PC-3 (cell line): ENCODE measurements at regions not wholly inside any gene's neighbourhood (a gene's known extent, or its start where the extent isn't known, plus 50 kb on each side); places are given as distances from the start of the nearest gene placed in this dataset.

Experiments used
- ATAC-seq: fragments of 200-7000 bp; cut with Tn5 transposase; 2 replicates; pipeline ENCODE4 v1.9.1; 2020; ENCODE audit warnings: mild to moderate bottlenecking, moderate library complexity
- BruUV-seq: library from RNA; stranded (reverse); fragments of 400-500 nt; replicated peaks from 2 replicates; lab custom pipeline; 2021; lab: Mats Ljungman, UMichigan
- CTCF ChIA-PET: fragments of 300-600 bp; sonication (Branson Sonifier 250); formaldehyde crosslinking; loops from one replicate; lab custom pipeline; 2022; ENCODE audit warnings: antibody characterized with exemption; lab: Charles Lee
- POLR2A ChIA-PET: fragments of 300-600 bp; sonication (Branson Sonifier 250); formaldehyde crosslinking; loops from one replicate; lab custom pipeline; 2022; ENCODE audit warnings: antibody characterized with exemption; ENCODE audit not compliant: unreplicated experiment; lab: Charles Lee
- DNase-seq: peaks from one replicate; pipeline ENCODE4 v3.0.0-alpha.2; 2015
- H2AFZ ChIP-seq: fragments of 300-600 bp; sonication (generic); 2 replicates; pipeline ENCODE4 v1.6.0; 2016; ENCODE audit warnings: antibody characterized with exemption, low read length
- H3F3A ChIP-seq: fragments of 300-600 bp; sonication (generic); one replicate; pipeline ENCODE4 v1.6.0; 2017; ENCODE audit warnings: antibody characterized with exemption, low read length, control low read depth, mild to moderate bottlenecking; ENCODE audit not compliant: unreplicated experiment
- H3K27ac ChIP-seq: fragments of 300-600 bp; sonication (generic); 2 replicates; pipeline ENCODE4 v1.5.1; 2016; ENCODE audit warnings: mild to moderate bottlenecking, low read length
- H3K27me3 ChIP-seq: fragments of 300-600 bp; sonication (generic); 2 replicates; pipeline ENCODE4 v1.6.1; 2016; ENCODE audit warnings: low read length, mixed read lengths
- H3K36me3 ChIP-seq: fragments of 300-600 bp; sonication (generic); 2 replicates; pipeline ENCODE4 v1.6.1; 2016; ENCODE audit warnings: low read depth, mixed run types, low read length, mixed read lengths
- H3K4me1 ChIP-seq: fragments of 300-600 bp; sonication (generic); 2 replicates; pipeline ENCODE4 v1.5.1; 2016; ENCODE audit warnings: low read length; ENCODE audit not compliant: insufficient read depth
- H3K4me2 ChIP-seq: fragments of 300-600 bp; sonication (generic); 2 replicates; pipeline ENCODE4 v1.6.0; 2016; ENCODE audit warnings: low read length
- H3K4me3 ChIP-seq: fragments of 300-600 bp; sonication (generic); 2 replicates; pipeline ENCODE4 v1.5.1; 2016; ENCODE audit warnings: mild to moderate bottlenecking, low read length, mixed read lengths
- H3K79me2 ChIP-seq: fragments of 300-600 bp; sonication (generic); 2 replicates; pipeline ENCODE4 v1.6.1; 2017; ENCODE audit warnings: low read length, mixed read lengths
- H3K9ac ChIP-seq: fragments of 300-600 bp; sonication (generic); 2 replicates; pipeline ENCODE4 v1.6.0; 2016; ENCODE audit warnings: mild to moderate bottlenecking, low read length
- H3K9me2 ChIP-seq: fragments of 300-600 bp; sonication (generic); replicated peaks from 2 replicates; pipeline ENCODE4 v1.6.1; 2016; ENCODE audit warnings: mixed run types, low read length, mixed read lengths
- H3K9me3 ChIP-seq: fragments of 300-600 bp; sonication (generic); 2 replicates; pipeline ENCODE4 v1.6.1; 2016; ENCODE audit warnings: low read length, mixed read lengths
- H4K20me1 ChIP-seq: fragments of 300-600 bp; sonication (generic); 2 replicates; pipeline ENCODE4 v1.6.1; 2016; ENCODE audit warnings: low read length, mixed read lengths
- EZH2 ChIP-seq: fragments of 300-600 bp; sonication (generic); IDR thresholded peaks from one replicate; pipeline ENCODE4 v1.6.1; 2017; ENCODE audit warnings: antibody characterized with exemption, mild to moderate bottlenecking, low read length; ENCODE audit not compliant: unreplicated experiment
- EZH2phosphoT487 ChIP-seq: fragments of 300-600 bp; sonication (generic); IDR thresholded peaks from 2 replicates; pipeline ENCODE4 v1.6.1; 2018; ENCODE audit warnings: mild to moderate bottlenecking, antibody characterized with exemption, low read length, borderline replicate concordance
- intact Hi-C: fragments of 100-400 bp; cut with micrococcal nuclease; formaldehyde crosslinking; loops from 2 replicates; pipeline ENCODE4 v1.9.0; 2023
- TF ChIP-seq, protein P1 (sequence below): fragments of 300-600 bp; sonication (generic); conservative IDR thresholded peaks from 2 replicates; pipeline ENCODE4 v1.5.1; 2017; ENCODE audit warnings: antibody characterized with exemption, low read depth, mild to moderate bottlenecking, low read length

DNA sequence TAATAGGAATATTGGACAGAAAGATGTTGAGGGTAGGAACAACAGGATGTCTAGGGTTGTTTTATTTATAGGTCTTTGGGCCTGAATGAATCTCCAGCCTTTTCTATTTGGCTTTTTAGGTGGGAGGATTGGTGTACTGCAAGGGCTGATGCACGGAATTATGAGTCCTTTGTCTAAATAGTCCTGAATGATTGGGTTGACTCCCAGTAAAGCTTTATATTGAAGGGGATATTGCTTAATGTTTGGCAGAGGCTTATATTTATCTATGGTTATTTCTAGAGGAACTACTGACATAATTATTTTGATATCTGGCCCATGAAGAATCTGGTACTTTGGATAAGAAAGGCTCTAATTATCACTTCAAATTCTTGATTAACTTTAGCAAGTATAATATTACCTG, 253.6 kb upstream of the AVPR1A start:
- intact Hi-C loops = no loop called here
- CTCF ChIA-PET = no interaction called here
- no peaks in the 10 kb centered on the region for H4K20me1 ChIP-seq
- H2AFZ ChIP-seq = no peak overlapping the region
- no peaks in the 10 kb centered on the region for H3K36me3 ChIP-seq
- no peaks in the 10 kb centered on the region; the same call in 1 of the 2 replicates for H3K4me1 ChIP-seq
- DNase-seq = no peak
- peaks cover 7% of the 10 kb centered on the region; the same call in 1 of the 2 replicates for H3K9me3 ChIP-seq
- ATAC-seq = no peak
- no peak for TF ChIP-seq EZH2
- TF ChIP-seq, protein P1, sequence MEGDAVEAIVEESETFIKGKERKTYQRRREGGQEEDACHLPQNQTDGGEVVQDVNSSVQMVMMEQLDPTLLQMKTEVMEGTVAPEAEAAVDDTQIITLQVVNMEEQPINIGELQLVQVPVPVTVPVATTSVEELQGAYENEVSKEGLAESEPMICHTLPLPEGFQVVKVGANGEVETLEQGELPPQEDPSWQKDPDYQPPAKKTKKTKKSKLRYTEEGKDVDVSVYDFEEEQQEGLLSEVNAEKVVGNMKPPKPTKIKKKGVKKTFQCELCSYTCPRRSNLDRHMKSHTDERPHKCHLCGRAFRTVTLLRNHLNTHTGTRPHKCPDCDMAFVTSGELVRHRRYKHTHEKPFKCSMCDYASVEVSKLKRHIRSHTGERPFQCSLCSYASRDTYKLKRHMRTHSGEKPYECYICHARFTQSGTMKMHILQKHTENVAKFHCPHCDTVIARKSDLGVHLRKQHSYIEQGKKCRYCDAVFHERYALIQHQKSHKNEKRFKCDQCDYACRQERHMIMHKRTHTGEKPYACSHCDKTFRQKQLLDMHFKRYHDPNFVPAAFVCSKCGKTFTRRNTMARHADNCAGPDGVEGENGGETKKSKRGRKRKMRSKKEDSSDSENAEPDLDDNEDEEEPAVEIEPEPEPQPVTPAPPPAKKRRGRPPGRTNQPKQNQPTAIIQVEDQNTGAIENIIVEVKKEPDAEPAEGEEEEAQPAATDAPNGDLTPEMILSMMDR = no peak
- no peak for TF ChIP-seq EZH2phosphoT487
- no peak overlapping the region for H3K4me3 ChIP-seq
- no peaks in the 10 kb centered on the region for H3K9me2 ChIP-seq
- no peak overlapping the region for H3K9ac ChIP-seq
- H3K27ac ChIP-seq = no peak overlapping the region
- H3K4me2 ChIP-seq = no peak overlapping the region
- no peaks in the 10 kb centered on the region for H3K79me2 ChIP-seq
- POLR2A ChIA-PET = no interaction called here
- H3F3A ChIP-seq = no peaks in the 10 kb centered on the region
- H3K27me3 ChIP-seq = peaks cover 31% of the 10 kb centered on the region
- no TSS peak for BruUV-seq

GRCh38 chr12:63403256-63403655, 252.3 kb upstream of the AVPR1A start:
- no peak for DNase-seq
- no peak for ATAC-seq
- no peak overlapping the region for H2AFZ ChIP-seq
- H3F3A ChIP-seq = no peaks in the 10 kb centered on the region
- POLR2A ChIA-PET = no interaction called here
- peaks cover 23% of the 10 kb centered on the region for H3K27me3 ChIP-seq
- TF ChIP-seq, protein P1 = no peak
- TF ChIP-seq EZH2phosphoT487 (no peak), EZH2 (no peak)
- no peaks in the 10 kb centered on the region for H3K36me3 ChIP-seq
- CTCF ChIA-PET = no interaction called here
- H3K9me3 ChIP-seq = peaks cover 7% of the 10 kb centered on the region; the same call in 1 of the 2 replicates
- H4K20me1 ChIP-seq = no peaks in the 10 kb centered on the region
- no peak overlapping the region for H3K4me3 ChIP-seq
- intact Hi-C loops = no loop called here
- no TSS peak for BruUV-seq
- H3K4me2 ChIP-seq = no peak overlapping the region
- no peak overlapping the region for H3K9ac ChIP-seq
- no peaks in the 10 kb centered on the region for H3K9me2 ChIP-seq
- no peaks in the 10 kb centered on the region; the same call in 1 of the 2 replicates for H3K4me1 ChIP-seq
- no peak overlapping the region for H3K27ac ChIP-seq
- no peaks in the 10 kb centered on the region for H3K79me2 ChIP-seq

- TF ChIP-seq EZH2phosphoT487 = no peak
- TF ChIP-seq, protein P1 = no peak
- no peak for TF ChIP-seq EZH2
- ChIA-PET POLR2A (interaction anchor here (0.6 kb wide), 1 partner anchor 1158 kb away, joined by 3 read pairs; no protein-coding TSS in a partner anchor), CTCF (no interaction called here)
- Histone ChIP-seq H4K20me1 (no peaks in the 10 kb centered on the region), H3K9me2 (no peaks in the 10 kb centered on the region), H3K36me3 (no peaks in the 10 kb centered on the region), H3F3A (no peaks in the 10 kb centered on the region), H3K9ac (no peak overlapping the region), H3K79me2 (no peaks in the 10 kb centered on the region), H3K9me3 (peaks cover 5% of the 10 kb centered on the region; the same call in 1 of the 2 replicates), H3K4me1 (no peaks in the 10 kb centered on the region; the same call in 1 of the 2 replicates), H3K27me3 (peaks cover 20% of the 10 kb centered on the region), H3K4me2 (no peak overlapping the region), H3K27ac (no peak overlapping the region), H2AFZ (no peak overlapping the region), H3K4me3 (no peak overlapping the region)
- intact Hi-C loops = no loop called here
- DNase-seq (peak; percentile 86), ATAC-seq (peak; percentile 88)
- no TSS peak for BruUV-seq
Measured at GRCh38 chr12:63400718-63401117, 249.7 kb upstream of the AVPR1A start.
